WERI-Rb-1 (cell line): ENCODE measurements at regions not wholly inside any gene's neighbourhood (a gene's known extent, or its start where the extent isn't known, plus 50 kb on each side); places are given as distances from the start of the nearest gene placed in this dataset.

Source experiments
- DNase-seq: peaks from one replicate; pipeline ENCODE4 v3.0.0-alpha.2; 2020
- H3K27ac ChIP-seq: fragments of 250-450 bp; sonication (Bioruptor Pico); 2 replicates; pipeline ENCODE4 v1.5.1; 2020; ENCODE audit warnings: mild to moderate bottlenecking, moderate library complexity
- H3K27me3 ChIP-seq: fragments of 250-450 bp; sonication (Bioruptor Pico); 2 replicates; pipeline ENCODE4 v1.5.1; 2021; ENCODE audit warnings: mild to moderate bottlenecking, low read depth, moderate library complexity; ENCODE audit not compliant: insufficient read depth, severe bottlenecking
- H3K36me3 ChIP-seq: fragments of 250-450 bp; sonication (Bioruptor Pico); 2 replicates; pipeline ENCODE4 v1.5.1; 2020; ENCODE audit warnings: mild to moderate bottlenecking, moderate library complexity
- H3K4me3 ChIP-seq: 2 replicates; pipeline ENCODE4 v1.5.1; 2011; ENCODE audit warnings: low read depth, mild to moderate bottlenecking, control low read depth, low read length
- H3K9me3 ChIP-seq: fragments of 250-450 bp; sonication (Bioruptor Pico); 2 replicates; pipeline ENCODE4 v1.5.1; 2021; ENCODE audit warnings: mild to moderate bottlenecking, moderate library complexity; ENCODE audit not compliant: severe bottlenecking
- TF ChIP-seq, protein P1 (sequence below): IDR thresholded peaks from 2 replicates; pipeline ENCODE4 v1.5.1; 2011; ENCODE audit warnings: low read depth, mild to moderate bottlenecking, control low read depth, inconsistent platforms, low read length

DNA sequence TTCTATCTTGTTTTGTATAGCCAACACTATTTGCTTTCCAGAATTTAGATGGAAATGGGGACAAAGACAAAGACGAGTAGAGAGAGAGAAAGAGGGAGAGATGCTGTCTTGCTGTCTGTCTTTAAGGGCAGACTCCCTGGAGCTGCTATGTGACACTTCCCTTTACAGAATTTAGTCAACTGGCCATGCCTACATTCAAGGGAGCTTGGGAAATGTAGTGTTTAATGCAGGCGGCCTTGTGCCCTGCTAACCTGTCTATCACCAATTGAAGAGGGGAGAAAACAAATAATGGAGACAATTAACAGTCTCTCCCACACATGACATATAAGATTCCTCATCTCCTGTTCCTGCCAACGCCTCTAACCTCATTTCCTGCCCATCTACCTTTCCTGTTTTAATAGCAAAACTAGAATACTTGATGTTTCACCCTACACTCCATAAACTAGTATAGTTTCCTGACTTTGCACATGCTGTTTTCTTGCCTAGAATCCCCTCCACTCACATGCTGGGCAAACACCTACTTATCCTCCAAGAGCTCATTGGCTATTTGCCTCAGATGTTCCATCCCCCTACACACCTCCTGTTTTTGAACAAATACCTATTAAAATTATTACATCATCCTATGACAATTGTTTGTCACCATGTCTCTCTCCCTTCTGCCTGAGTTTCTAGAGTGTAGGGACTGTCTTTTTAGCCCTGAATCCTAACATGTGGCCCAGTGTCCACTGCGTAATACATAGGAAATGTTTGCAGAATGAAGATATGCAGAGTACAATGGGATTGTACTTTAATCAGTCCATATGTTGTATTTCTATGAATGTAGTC lies 117.2 kb downstream of the SLC25A24 start:
- no peak overlapping the region for H3K27ac ChIP-seq
- H3K27me3 ChIP-seq: no peaks in the 10 kb centered on the region

DNA sequence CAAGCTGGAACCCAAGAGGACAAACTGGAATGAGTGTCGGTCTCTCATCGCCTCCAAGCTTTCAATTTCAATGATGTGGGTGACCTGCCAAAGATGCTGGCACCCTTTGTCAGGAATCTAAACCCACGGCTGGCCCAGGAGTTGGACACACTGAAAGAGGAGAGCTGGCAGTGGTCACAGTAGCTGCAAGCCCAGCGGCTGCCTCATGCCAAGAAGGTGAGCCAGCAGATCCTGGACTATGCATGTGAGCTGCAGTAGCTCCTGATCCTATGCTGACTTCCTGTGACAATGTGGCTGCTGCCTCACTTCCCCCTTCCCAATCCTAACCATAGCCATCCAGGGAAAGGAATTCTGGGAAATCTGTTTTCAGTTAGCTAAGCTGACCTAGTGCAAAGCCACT lies 117.0 kb upstream of the VAV3 start:
- Histone ChIP-seq H3K4me3 (no peak overlapping the region), H3K9me3 (no peaks in the 10 kb centered on the region), H3K27me3 (no peaks in the 10 kb centered on the region), H3K36me3 (no peaks in the 10 kb centered on the region), H3K27ac (no peak overlapping the region)
- TF ChIP-seq, protein P1, sequence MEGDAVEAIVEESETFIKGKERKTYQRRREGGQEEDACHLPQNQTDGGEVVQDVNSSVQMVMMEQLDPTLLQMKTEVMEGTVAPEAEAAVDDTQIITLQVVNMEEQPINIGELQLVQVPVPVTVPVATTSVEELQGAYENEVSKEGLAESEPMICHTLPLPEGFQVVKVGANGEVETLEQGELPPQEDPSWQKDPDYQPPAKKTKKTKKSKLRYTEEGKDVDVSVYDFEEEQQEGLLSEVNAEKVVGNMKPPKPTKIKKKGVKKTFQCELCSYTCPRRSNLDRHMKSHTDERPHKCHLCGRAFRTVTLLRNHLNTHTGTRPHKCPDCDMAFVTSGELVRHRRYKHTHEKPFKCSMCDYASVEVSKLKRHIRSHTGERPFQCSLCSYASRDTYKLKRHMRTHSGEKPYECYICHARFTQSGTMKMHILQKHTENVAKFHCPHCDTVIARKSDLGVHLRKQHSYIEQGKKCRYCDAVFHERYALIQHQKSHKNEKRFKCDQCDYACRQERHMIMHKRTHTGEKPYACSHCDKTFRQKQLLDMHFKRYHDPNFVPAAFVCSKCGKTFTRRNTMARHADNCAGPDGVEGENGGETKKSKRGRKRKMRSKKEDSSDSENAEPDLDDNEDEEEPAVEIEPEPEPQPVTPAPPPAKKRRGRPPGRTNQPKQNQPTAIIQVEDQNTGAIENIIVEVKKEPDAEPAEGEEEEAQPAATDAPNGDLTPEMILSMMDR: no peak
- no peak for DNase-seq

More for the DNA sequence above, 117.2 kb downstream of the SLC25A24 start:
- DNase-seq: no peak
- no peak overlapping the region for H3K4me3 ChIP-seq
- TF ChIP-seq, protein P1: no peak
- no peaks in the 10 kb centered on the region for H3K36me3 ChIP-seq
- no peaks in the 10 kb centered on the region for H3K9me3 ChIP-seq

DNA sequence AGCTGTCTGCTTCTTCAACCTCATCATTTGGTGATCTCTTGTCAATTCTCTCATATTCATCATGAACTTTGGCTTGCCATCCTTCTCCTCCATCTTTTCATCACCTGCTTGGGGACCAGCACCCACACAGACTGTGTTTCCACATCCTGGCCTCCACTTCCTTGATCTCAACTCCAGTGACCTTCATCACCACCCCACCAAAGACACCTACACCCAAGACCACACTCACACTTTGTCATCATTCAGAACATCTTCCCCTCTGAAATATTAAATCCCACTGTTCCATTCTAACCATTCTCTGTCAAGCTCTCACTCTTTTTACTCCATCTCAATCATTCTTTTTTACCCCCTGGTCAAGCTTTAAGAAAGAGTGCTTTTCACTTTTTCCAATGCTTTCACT lies 115.5 kb upstream of the VAV3 start:
- no peak for DNase-seq
- H3K9me3 ChIP-seq: no peaks in the 10 kb centered on the region
- no peak overlapping the region for H3K27ac ChIP-seq
- no peaks in the 10 kb centered on the region for H3K36me3 ChIP-seq
- H3K27me3 ChIP-seq: no peaks in the 10 kb centered on the region
- no peak overlapping the region for H3K4me3 ChIP-seq
- TF ChIP-seq, protein P1: no peak

DNA sequence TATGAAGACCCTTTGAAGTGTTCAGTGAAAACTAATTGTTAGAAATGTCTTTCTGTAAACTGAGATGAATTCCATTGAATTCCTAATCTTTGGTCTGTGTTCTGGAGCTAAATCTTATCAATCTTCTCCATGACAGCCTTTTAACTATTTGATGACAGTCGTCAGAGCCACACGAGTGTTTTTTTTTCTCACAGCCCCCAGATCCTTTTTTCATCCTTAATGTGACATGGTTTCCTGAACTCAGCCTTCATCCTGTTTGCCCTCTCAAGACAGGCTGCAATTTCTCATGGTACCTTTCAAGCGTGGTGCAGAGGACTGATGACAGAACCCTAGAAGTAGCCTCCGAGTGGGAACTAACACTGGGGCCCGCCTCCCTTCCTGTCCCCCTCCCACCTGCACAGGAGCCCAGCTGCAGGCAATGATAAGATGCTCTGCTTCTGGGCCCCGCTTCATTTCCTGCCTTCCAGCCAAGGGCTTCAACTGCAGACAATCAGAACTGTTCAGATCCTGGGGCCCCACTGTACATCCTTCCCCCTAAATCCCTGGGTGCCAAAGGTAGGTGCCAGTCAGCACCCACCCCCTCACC lies 114.6 kb upstream of the VAV3 start:
- no peak for DNase-seq
- Histone ChIP-seq H3K27ac (no peak overlapping the region), H3K4me3 (no peak overlapping the region), H3K27me3 (no peaks in the 10 kb centered on the region), H3K9me3 (no peaks in the 10 kb centered on the region), H3K36me3 (no peaks in the 10 kb centered on the region)
- TF ChIP-seq, protein P1: no peak

DNA sequence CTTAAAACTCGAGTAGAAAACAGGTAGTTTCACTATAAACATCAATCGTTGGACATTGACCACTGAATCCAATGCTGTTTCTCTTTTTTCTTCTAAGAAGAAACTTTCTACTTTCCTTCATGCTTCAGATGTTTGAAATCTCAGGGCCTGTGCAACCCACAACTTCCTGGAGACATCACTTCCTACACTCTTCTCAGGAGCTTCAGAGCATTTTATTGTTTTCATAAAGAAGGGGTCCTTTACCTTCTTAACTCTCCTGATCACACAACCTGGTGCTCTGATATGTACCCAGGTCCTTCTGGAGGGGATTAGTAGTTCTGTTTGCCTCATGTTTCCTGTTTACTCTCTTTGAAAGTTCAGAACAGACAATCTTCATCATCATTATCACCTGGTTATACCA lies 113.0 kb upstream of the VAV3 start:
- no peak overlapping the region for H3K27ac ChIP-seq
- H3K9me3 ChIP-seq: no peaks in the 10 kb centered on the region
- no peak overlapping the region for H3K4me3 ChIP-seq
- TF ChIP-seq, protein P1: no peak
- no peaks in the 10 kb centered on the region for H3K36me3 ChIP-seq
- no peaks in the 10 kb centered on the region for H3K27me3 ChIP-seq
- DNase-seq: no peak
